Fibroblast of lung (primary cell): ENCODE measurements at regions not wholly inside any gene's neighbourhood (a gene's known extent, or its start where the extent isn't known, plus 50 kb on each side); places are given as distances from the start of the nearest gene placed in this dataset.

Source experiments
- CTCF ChIP-seq, 2 donors: IDR thresholded peaks in 1 of 2; conservative IDR thresholded peaks in 1 of 2; 1 replicate in 1 of 2; 2 replicates in 1 of 2; pipeline ENCODE4 v1.5.1; 2011 to 2012; ENCODE audit warnings: low read length in 2 of 2, control low read depth in 1 of 2, inconsistent platforms in 1 of 2, low read depth in 1 of 2, mild to moderate bottlenecking in 1 of 2
- EZH2 ChIP-seq: IDR thresholded peaks from 2 replicates; pipeline ENCODE4 v1.5.1; 2012; ENCODE audit warnings: low read length, control low read depth, mild to moderate bottlenecking; ENCODE audit errors: missing control alignments

GRCh38 chrX:129161108-129161507, 362.2 kb downstream of the SMARCA1 start:
- TF ChIP-seq EZH2 (no peak), CTCF (conservative IDR thresholded peaks at IDR 0.05 in 1 of 2, IDR thresholded peaks at IDR 0.05 in 1 of 2; ENCODE audit: low read depth in 1 of 2, low read length in 2 of 2) (no peak)
